ENCODE measurements at regions not wholly inside any gene's neighbourhood (a gene's known extent, or its start where the extent isn't known, plus 50 kb on each side); places are given as distances from the start of the nearest gene placed in this dataset.

- no peak for DNase-seq (ENCODE audit: low spot score)
Observed at GRCh38 chr4:24666816-24667477, 82.6 kb upstream of the DHX15 start.

GRCh38 chr4:24668956-24669355 is 84.6 kb upstream of the DHX15 start:
- DNase-seq (ENCODE audit: low spot score) = no peak

- no peak for DNase-seq (ENCODE audit: low spot score)
Observed at GRCh38 chr4:24669751-24670150, 85.4 kb upstream of the DHX15 start.

- DNase-seq (ENCODE audit: low spot score) = no peak
Observed at GRCh38 chr4:24671849-24672248, 87.5 kb upstream of the DHX15 start.

- no peak for DNase-seq (ENCODE audit: low spot score)
Observed at GRCh38 chr4:24672880-24673279, 88.5 kb upstream of the DHX15 start.

GRCh38 chr4:24674279-24674678 is 89.9 kb upstream of the DHX15 start:
- no peak for DNase-seq (ENCODE audit: low spot score)

- DNase-seq (ENCODE audit: low spot score) = no peak
Observed at GRCh38 chr4:24675721-24676389, 91.5 kb upstream of the DHX15 start.

- no peak for DNase-seq (ENCODE audit: low spot score)
Observed at GRCh38 chr4:24677909-24678308, 93.6 kb upstream of the DHX15 start.

GRCh38 chr4:24680746-24681448 is 96.5 kb upstream of the DHX15 start:
- DNase-seq (ENCODE audit: low spot score) = no peak

- DNase-seq (ENCODE audit: low spot score) = no peak
Observed at GRCh38 chr4:24683116-24683515, 98.8 kb upstream of the DHX15 start.

GRCh38 chr4:24686866-24687692 is 102.7 kb upstream of the DHX15 start:
- peak; percentile 11 for DNase-seq (ENCODE audit: low spot score)

GRCh38 chr4:24688453-24688852 is 104.1 kb upstream of the DHX15 start:
- no peak for DNase-seq (ENCODE audit: low spot score)

GRCh38 chr4:24689212-24689611 is 104.9 kb upstream of the DHX15 start:
- no peak for DNase-seq (ENCODE audit: low spot score)

- no peak for DNase-seq (ENCODE audit: low spot score)
Observed at GRCh38 chr4:24690436-24690835, 104.9 kb upstream of the SOD3 start.

GRCh38 chr4:24693636-24694035 is 101.7 kb upstream of the SOD3 start:
- no peak for DNase-seq (ENCODE audit: low spot score)

- DNase-seq (ENCODE audit: low spot score) = no peak
Observed at GRCh38 chr4:24700118-24700517, 95.3 kb upstream of the SOD3 start.

- no peak for DNase-seq (ENCODE audit: low spot score)
Observed at GRCh38 chr4:24701683-24702082, 93.7 kb upstream of the SOD3 start.

GRCh38 chr4:24702281-24702680 is 93.1 kb upstream of the SOD3 start:
- DNase-seq (ENCODE audit: low spot score) = no peak

- DNase-seq (ENCODE audit: low spot score) = no peak
Observed at GRCh38 chr4:24703298-24703697, 92.1 kb upstream of the SOD3 start.

GRCh38 chr4:24704149-24704548 is 91.2 kb upstream of the SOD3 start:
- no peak for DNase-seq (ENCODE audit: low spot score)

- DNase-seq (ENCODE audit: low spot score) = no peak
Observed at GRCh38 chr4:24705016-24705753, 90.2 kb upstream of the SOD3 start.

GRCh38 chr4:24713604-24714003 is 81.8 kb upstream of the SOD3 start:
- no peak for DNase-seq (ENCODE audit: low spot score)

All from hematopoietic multipotent progenitor cell treated with erythropoietin and hydrocortisone succinate and interleukin-3 and kit ligand, for 15 days (in vitro differentiated cells).